Adrenal gland (tissue), 9 donors: ENCODE measurements at regions not wholly inside any gene's neighbourhood (a gene's known extent, or its start where the extent isn't known, plus 50 kb on each side); places are given as distances from the start of the nearest gene placed in this dataset.

Source experiments
- DNase-seq, 7 donors: peaks; one replicate each; pipeline ENCODE4 v3.0.0-alpha.2; 2019 to 2020
- H3K27ac ChIP-seq, 5 donors: fragments of 200-600 bp; sonication (generic) in 4 of 5; 1 replicate in 3 of 5; 2 replicates in 2 of 5; pipeline versions ENCODE4 v1.5.1 to v1.8.0; 2016 to 2020; ENCODE audit warnings: mild to moderate bottlenecking in 1 of 5
- H3K27me3 ChIP-seq: fragments of 200-600 bp; 2 replicates; pipeline ENCODE4 v1.8.0; 2021
- H3K36me3 ChIP-seq, 2 donors: fragments of 200-600 bp; replicated peaks in 1 of 2; 1 replicate in 1 of 2; 2 replicates in 1 of 2; pipeline versions ENCODE4 v1.5.1 to v1.8.0; 2018 to 2022
- H3K4me1 ChIP-seq, 2 donors: fragments of 200-600 bp; replicated peaks in 1 of 2; 1 replicate in 1 of 2; 2 replicates in 1 of 2; pipeline versions ENCODE4 v1.5.1 to v1.8.0; 2018 to 2021
- H3K4me3 ChIP-seq, 4 donors: fragments of 200-600 bp; sonication (generic) in 3 of 4; one replicate each; pipeline ENCODE4 v1.5.1; 2016 to 2018
- H3K9me3 ChIP-seq, 3 donors: fragments of 200-600 bp; sonication (generic) in 1 of 3; replicated peaks in 1 of 3; 1 replicate in 2 of 3; 2 replicates in 1 of 3; pipeline versions ENCODE4 v1.5.1 to v1.8.0; 2016 to 2021
- CTCF ChIP-seq, 6 experiments: fragments of 450-650 bp in 4 of 6; fragments of 200-600 bp in 2 of 6; sonication (generic) in 1 of 6; IDR thresholded peaks; 1 replicate in 5 of 6; 2 replicates in 1 of 6; pipeline versions ENCODE4 v1.5.1 to v1.8.0; 2016 to 2021; ENCODE audit warnings: antibody characterized with exemption in 6 of 6, mild to moderate bottlenecking in 2 of 6, moderate library complexity in 1 of 6
- POLR2A ChIP-seq, 2 donors: fragments of 450-650 bp; IDR thresholded peaks; one replicate each; pipeline ENCODE4 v1.6.1; 2017; ENCODE audit warnings: antibody characterized with exemption in 2 of 2, mild to moderate bottlenecking in 2 of 2, moderate library complexity in 1 of 2
- WGBS, 4 donors: extraction: QIAGEN DNeasy Blood & Tissue Kit in 2 of 4; methylation state at CpG; one replicate each; pipeline versions ENCODE4 v1.1.5 to v1.1.7; 2013 to 2017; 5-methylcytosine and 5-hydroxymethylcytosine counted together
- intact Hi-C, 2 donors: fragments of 100-400 bp; cut with DNase I; formaldehyde crosslinking; loops; one replicate each; pipeline versions ENCODE4 v1.14.1 to v1.15.0; 2022 to 2023
- donor health status: healthy with polysubstance abuse.
- donor health status: Bipolar disorder and iron deficiency.
- donor health status: DM: yes; HTN: yes; CAD: no.
- donor health status: DM: no; HTN: no; CAD: no.
- donor health status: DM: no; HTN: no; CAD: no.

- H3K9me3 ChIP-seq, result no peaks in the 10 kb centered on the region
Measured at GRCh38 chr13:30841154-30841553, 64.9 kb upstream of the MEDAG start.

GRCh38 chr13:30843548-30843947 is 62.5 kb upstream of the MEDAG start:
- Histone ChIP-seq H3K4me1 (peaks cover 0 to 4% of the 10 kb centered on the region in 2 donors), H3K27ac (no peak overlapping the region), H3K36me3 (no peaks in the 10 kb centered on the region), H3K9me3 (no peaks in the 10 kb centered on the region), H3K4me3 (no peak overlapping the region), H3K27me3 (no peaks in the 10 kb centered on the region)
- no peak for TF ChIP-seq POLR2A (IDR thresholded peaks at IDR 0.05)
- TF ChIP-seq CTCF (IDR thresholded peaks at IDR 0.05), result no peak
- intact Hi-C loops, result no loop called here
- 69 to 83% (median 81%) methylated on average over 4 of the region's 4 CpGs for WGBS, 4 donors
- no peak for DNase-seq

More at GRCh38 chr13:30841154-30841553, 64.9 kb upstream of the MEDAG start:
- intact Hi-C loops, result no loop called here
- TF ChIP-seq CTCF (IDR thresholded peaks at IDR 0.05), result no peak
- no peaks in the 10 kb centered on the region for H3K27me3 ChIP-seq
- WGBS, 4 donors, result 74 to 87% (median 81%) methylated on average over 5 of the region's 5 CpGs
- H3K4me3 ChIP-seq, result no peak overlapping the region
- DNase-seq, result no peak
- no peaks in the 10 kb centered on the region for H3K36me3 ChIP-seq
- H3K27ac ChIP-seq, result no peak overlapping the region
- peaks cover 14 to 15% of the 10 kb centered on the region in 2 donors for H3K4me1 ChIP-seq

GRCh38 chr13:30844548-30845296 is 61.3 kb upstream of the MEDAG start:
- H3K27me3 ChIP-seq, result no peaks in the 10 kb centered on the region
- no peak overlapping the region for H3K27ac ChIP-seq
- no peak overlapping the region for H3K4me3 ChIP-seq
- H3K4me1 ChIP-seq, result peaks cover 0 to 4% of the 10 kb centered on the region in 2 donors
- H3K9me3 ChIP-seq, result no peaks in the 10 kb centered on the region
- intact Hi-C loops, result no loop called here
- 92 to 96% (median 94%) methylated on average over 6 of the region's 6 CpGs for WGBS, 4 donors
- no peaks in the 10 kb centered on the region for H3K36me3 ChIP-seq
- no peak for DNase-seq
- TF ChIP-seq POLR2A (IDR thresholded peaks at IDR 0.05) (no peak), CTCF (IDR thresholded peaks at IDR 0.05) (no peak)

- intact Hi-C loops, result no loop called here
- DNase-seq, result no peak
- Histone ChIP-seq H3K27me3 (no peaks in the 10 kb centered on the region), H3K27ac (no peak overlapping the region), H3K36me3 (no peaks in the 10 kb centered on the region), H3K4me3 (no peak overlapping the region), H3K9me3 (no peaks in the 10 kb centered on the region), H3K4me1 (peaks cover 0 to 4% of the 10 kb centered on the region in 2 donors)
- WGBS, 4 donors, result 71 to 77% (median 71%) methylated on average over 11 of the region's 11 CpGs
- TF ChIP-seq POLR2A (IDR thresholded peaks at IDR 0.05) (no peak), CTCF (IDR thresholded peaks at IDR 0.05) (no peak)
Measured at GRCh38 chr13:30845297-30846214, 60.5 kb upstream of the MEDAG start.
